B cell (primary cell): ENCODE measurements at regions not wholly inside any gene's neighbourhood (a gene's known extent, or its start where the extent isn't known, plus 50 kb on each side); places are given as distances from the start of the nearest gene placed in this dataset.

Source experiments
- ATAC-seq: fragments of 200-7000 bp; cut with Tn5 transposase; one replicate; pipeline ENCODE4 v1.10.0; 2021; ENCODE audit warnings: low read depth, mild to moderate bottlenecking, moderate number of reproducible peaks, moderate library complexity
- CTCF ChIA-PET: fragments of 350-600 bp; sonication (Branson Sonifier 250); formaldehyde crosslinking; loops from one replicate; lab custom pipeline; 2021; ENCODE audit warnings: antibody characterized with exemption, inconsistent platforms; lab: Charles Lee
- POLR2A ChIA-PET: fragments of 350-600 bp; sonication (Branson Sonifier 250); formaldehyde crosslinking; loops from one replicate; lab custom pipeline; 2021; ENCODE audit warnings: antibody characterized with exemption; lab: Charles Lee
- DNase-seq: peaks from one replicate; pipeline ENCODE4 v3.0.0; 2013
- H2AFZ ChIP-seq: 2 replicates; pipeline ENCODE4 v1.6.1; 2012; ENCODE audit warnings: mild to moderate bottlenecking, low read depth, low read length; ENCODE audit not compliant: insufficient read depth, poor library complexity, severe bottlenecking
- H3K27ac ChIP-seq, 2 donors: 1 replicate in 1 of 2; 2 replicates in 1 of 2; pipeline ENCODE4 v1.5.1; 2012 to 2013; ENCODE audit warnings: low read length in 2 of 2, mild to moderate bottlenecking in 2 of 2, moderate library complexity in 1 of 2
- H3K27me3 ChIP-seq, 4 experiments: fragments of 200-600 bp in 1 of 4; sonication (generic) in 1 of 4; replicated peaks in 1 of 4; 1 replicate in 2 of 4; 2 replicates in 2 of 4; pipeline versions ENCODE4 v1.6.1 to v1.7.0; 2013 to 2016; ENCODE audit warnings: low read length in 3 of 4, mild to moderate bottlenecking in 2 of 4, mixed read lengths in 1 of 4, moderate library complexity in 1 of 4; ENCODE audit not compliant: insufficient read depth in 4 of 4, control insufficient read depth in 3 of 4; ENCODE audit errors: control extremely low read depth in 1 of 4
- H3K36me3 ChIP-seq, 2 experiments: replicated peaks in 1 of 2; 1 replicate in 1 of 2; 2 replicates in 1 of 2; pipeline versions ENCODE4 v1.6.1 to v1.7.1; 2013; ENCODE audit warnings: low read length in 1 of 2; ENCODE audit not compliant: insufficient read depth in 2 of 2, control insufficient read depth in 1 of 2; ENCODE audit errors: control extremely low read depth in 1 of 2, extremely low read depth in 1 of 2
- H3K4me1 ChIP-seq, 2 donors: fragments of 200-600 bp in 1 of 2; sonication (generic) in 1 of 2; 1 replicate in 1 of 2; 2 replicates in 1 of 2; pipeline versions ENCODE4 v1.5.1 to v1.6.1; 2013 to 2017; ENCODE audit warnings: low read length in 2 of 2; ENCODE audit not compliant: control insufficient read depth in 2 of 2, insufficient read depth in 2 of 2
- H3K4me2 ChIP-seq: replicated peaks from 2 replicates; pipeline ENCODE3; 2012; ENCODE audit warnings: mild to moderate bottlenecking, low read depth, low read length; ENCODE audit not compliant: poor library complexity, severe bottlenecking
- H3K4me3 ChIP-seq, 5 experiments: fragments of 200-600 bp in 1 of 5; sonication (generic) in 1 of 5; 1 replicate in 3 of 5; 2 replicates in 2 of 5; pipeline versions ENCODE4 v1.5.1 to v1.7.0; 2011 to 2016; ENCODE audit warnings: low read length in 4 of 5, mild to moderate bottlenecking in 4 of 5, low read depth in 2 of 5, control low read depth in 1 of 5, moderate library complexity in 1 of 5; ENCODE audit not compliant: insufficient read depth in 1 of 5; ENCODE audit errors: control extremely low read depth in 1 of 5, extremely low read depth in 1 of 5
- H3K79me2 ChIP-seq: fragments of 200-600 bp; sonication (generic); one replicate; pipeline ENCODE4 v1.6.0; 2016; ENCODE audit warnings: low read length; ENCODE audit not compliant: control insufficient read depth, insufficient read depth
- H3K9ac ChIP-seq: fragments of 200-600 bp; sonication (generic); 2 replicates; pipeline ENCODE4 v1.6.1; 2017; ENCODE audit warnings: mild to moderate bottlenecking, low read length, moderate library complexity
- H3K9me3 ChIP-seq, 3 donors: one replicate each; pipeline versions ENCODE4 v1.6.1 to v1.7.1; 2013; ENCODE audit warnings: low read length in 2 of 3; ENCODE audit not compliant: control insufficient read depth in 2 of 3, insufficient read depth in 1 of 3; ENCODE audit errors: control extremely low read depth in 1 of 3
- H4K20me1 ChIP-seq: 2 replicates; pipeline ENCODE4 v1.6.0; 2012; ENCODE audit warnings: mild to moderate bottlenecking, low read length; ENCODE audit not compliant: insufficient read depth, control insufficient read depth, poor library complexity, severe bottlenecking
- H3K27ac Mint-ChIP-seq: one replicate; pipeline ENCODE4 v1.8.0; 2021; ENCODE audit warnings: mixed read lengths
- H3K27me3 Mint-ChIP-seq: one replicate; pipeline ENCODE4 v1.8.0; 2021; ENCODE audit warnings: mixed read lengths
- H3K4me1 Mint-ChIP-seq: one replicate; pipeline ENCODE4 v1.8.0; 2021; ENCODE audit warnings: mixed read lengths
- H3K4me3 Mint-ChIP-seq: one replicate; pipeline ENCODE4 v1.8.0; 2021; ENCODE audit warnings: mixed read lengths
- H3K9me3 Mint-ChIP-seq: one replicate; pipeline ENCODE4 v1.8.0; 2022; ENCODE audit warnings: mixed read lengths; ENCODE audit not compliant: insufficient read depth
- EZH2 ChIP-seq: IDR thresholded peaks from 2 replicates; pipeline ENCODE4 v1.6.1; 2012; ENCODE audit warnings: borderline replicate concordance, low read depth, mild to moderate bottlenecking, moderate library complexity, low read length; ENCODE audit not compliant: insufficient read depth, poor library complexity, severe bottlenecking
- WGBS: methylation state at CpG from one replicate; pipeline ENCODE4 v1.1.5; 2013; ENCODE audit warnings: missing lambda C conversion rate; ENCODE audit not compliant: insufficient coverage; 5-methylcytosine and 5-hydroxymethylcytosine counted together
- intact Hi-C: fragments of 100-400 bp; cut with micrococcal nuclease; formaldehyde crosslinking; loops from one replicate; pipeline ENCODE4 v1.10.0; 2022
- TF ChIP-seq, protein P1 (sequence below): fragments of 200-600 bp; IDR thresholded peaks from one replicate; pipeline ENCODE4 v1.8.0; 2022; ENCODE audit warnings: antibody characterized with exemption, mild to moderate bottlenecking

DNA sequence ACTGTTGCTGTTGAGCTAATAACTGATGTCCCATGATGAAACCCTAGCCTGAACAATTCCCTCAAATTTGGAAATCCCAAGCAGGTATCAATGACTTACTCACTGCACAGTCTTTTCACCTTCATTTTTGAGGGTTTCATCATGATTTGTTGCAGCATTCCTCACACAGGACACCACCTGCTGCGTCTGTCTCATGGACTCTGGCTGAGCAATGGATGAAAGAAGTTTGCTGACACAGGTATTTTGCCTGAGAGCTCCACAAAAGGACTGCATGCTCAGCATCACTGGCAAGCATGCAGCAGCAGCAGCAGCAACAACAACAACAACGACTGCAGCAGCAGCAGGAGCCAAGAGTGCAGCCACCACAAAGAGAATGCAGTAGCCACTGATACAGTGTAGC lies 955.4 kb upstream of the AMELY start:
- Histone ChIP-seq H4K20me1 (no peaks in the 10 kb centered on the region), H3K27ac (no peak overlapping the region), H3K36me3 (no peaks in the 10 kb centered on the region), H3K4me3 (no peak overlapping the region), H3K79me2 (no peaks in the 10 kb centered on the region), H3K9me3 (no peaks in the 10 kb centered on the region), H3K4me1 (no peaks in the 10 kb centered on the region), H3K9ac (no peak overlapping the region), H3K27me3 (no peaks in the 10 kb centered on the region), H3K4me2 (no peak overlapping the region), H2AFZ (no peak overlapping the region)
- ChIA-PET CTCF (no interaction called here), POLR2A (no interaction called here)
- no peak for ATAC-seq
- 100% methylated on average over 1 of the region's 2 CpGs for WGBS
- H3K4me3 Mint-ChIP-seq: no peak overlapping the region
- TF ChIP-seq, protein P1, sequence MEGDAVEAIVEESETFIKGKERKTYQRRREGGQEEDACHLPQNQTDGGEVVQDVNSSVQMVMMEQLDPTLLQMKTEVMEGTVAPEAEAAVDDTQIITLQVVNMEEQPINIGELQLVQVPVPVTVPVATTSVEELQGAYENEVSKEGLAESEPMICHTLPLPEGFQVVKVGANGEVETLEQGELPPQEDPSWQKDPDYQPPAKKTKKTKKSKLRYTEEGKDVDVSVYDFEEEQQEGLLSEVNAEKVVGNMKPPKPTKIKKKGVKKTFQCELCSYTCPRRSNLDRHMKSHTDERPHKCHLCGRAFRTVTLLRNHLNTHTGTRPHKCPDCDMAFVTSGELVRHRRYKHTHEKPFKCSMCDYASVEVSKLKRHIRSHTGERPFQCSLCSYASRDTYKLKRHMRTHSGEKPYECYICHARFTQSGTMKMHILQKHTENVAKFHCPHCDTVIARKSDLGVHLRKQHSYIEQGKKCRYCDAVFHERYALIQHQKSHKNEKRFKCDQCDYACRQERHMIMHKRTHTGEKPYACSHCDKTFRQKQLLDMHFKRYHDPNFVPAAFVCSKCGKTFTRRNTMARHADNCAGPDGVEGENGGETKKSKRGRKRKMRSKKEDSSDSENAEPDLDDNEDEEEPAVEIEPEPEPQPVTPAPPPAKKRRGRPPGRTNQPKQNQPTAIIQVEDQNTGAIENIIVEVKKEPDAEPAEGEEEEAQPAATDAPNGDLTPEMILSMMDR: no peak
- no peaks in the 10 kb centered on the region for H3K27me3 Mint-ChIP-seq
- intact Hi-C loops: no loop called here
- H3K9me3 Mint-ChIP-seq: no peaks in the 10 kb centered on the region
- no peak overlapping the region for H3K27ac Mint-ChIP-seq
- H3K4me1 Mint-ChIP-seq: no peaks in the 10 kb centered on the region
- no peak for DNase-seq

DNA sequence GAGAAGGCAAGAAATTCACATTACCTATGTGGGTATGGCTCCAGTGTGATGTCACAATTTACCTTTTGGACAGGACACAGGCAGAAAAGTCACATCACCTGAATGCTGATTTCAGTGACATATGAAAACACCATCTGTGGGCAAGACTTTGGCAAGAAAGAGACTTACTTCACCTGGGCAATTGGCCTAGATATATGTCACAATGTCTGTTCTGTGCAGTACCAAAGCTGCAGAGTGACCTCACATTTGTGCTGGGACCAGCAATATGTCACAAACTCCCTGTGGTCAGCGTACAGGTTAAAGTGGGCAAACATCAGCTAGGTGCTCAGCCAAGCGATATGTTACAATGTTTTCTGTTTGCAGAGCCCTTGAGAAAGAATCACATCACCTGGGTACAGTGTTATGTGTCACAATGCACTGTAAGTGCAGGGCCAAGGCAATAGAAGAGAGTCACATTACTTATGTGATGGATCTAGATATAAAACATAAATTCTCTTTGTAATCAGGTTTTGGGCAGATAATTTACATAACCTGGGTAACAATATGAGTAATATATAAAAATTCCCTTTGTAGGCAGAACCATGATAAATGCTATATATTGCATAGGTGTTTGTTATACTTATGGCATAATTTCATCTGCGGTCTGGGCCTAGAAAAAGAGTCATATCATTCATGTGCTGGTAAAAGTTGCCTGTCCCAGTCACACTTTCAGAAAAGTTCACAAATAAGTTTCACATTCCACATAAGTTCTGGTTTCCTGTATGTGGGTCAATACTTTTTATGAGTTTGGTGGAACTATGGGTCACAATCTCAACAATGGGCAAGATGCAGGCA lies 949.4 kb upstream of the AMELY start:
- intact Hi-C loops: no loop called here
- Histone ChIP-seq H3K4me3 (no peak overlapping the region), H3K9me3 (no peaks in the 10 kb centered on the region), H3K4me1 (no peaks in the 10 kb centered on the region), H3K79me2 (no peaks in the 10 kb centered on the region), H3K27ac (no peak overlapping the region), H3K27me3 (no peaks in the 10 kb centered on the region), H3K9ac (no peak overlapping the region), H3K4me2 (no peak overlapping the region), H2AFZ (no peak overlapping the region), H4K20me1 (no peaks in the 10 kb centered on the region), H3K36me3 (no peaks in the 10 kb centered on the region)
- ChIA-PET POLR2A (no interaction called here), CTCF (no interaction called here)
- no peak for ATAC-seq
- DNase-seq: no peak
- no peaks in the 10 kb centered on the region for H3K4me1 Mint-ChIP-seq
- TF ChIP-seq, protein P1: no peak
- no peak for TF ChIP-seq EZH2
- H3K27ac Mint-ChIP-seq: no peak overlapping the region
- no peaks in the 10 kb centered on the region for H3K27me3 Mint-ChIP-seq
- H3K4me3 Mint-ChIP-seq: no peak overlapping the region
- WGBS: 100% methylated on average over 2 of the region's 3 CpGs
- no peaks in the 10 kb centered on the region for H3K9me3 Mint-ChIP-seq
